SK-N-SH treated with all-trans-retinoic acid at 6 μM for 48 hours (cell line): ENCODE measurements at regions not wholly inside any gene's neighbourhood (a gene's known extent, or its start where the extent isn't known, plus 50 kb on each side); places are given as distances from the start of the nearest gene placed in this dataset.

Experiments
- ATAC-seq: fragments of 200-7000 bp; cut with Tn5 transposase; 3 replicates; pipeline ENCODE4 v1.9.1; 2020; ENCODE audit warnings: mild to moderate bottlenecking, moderate library complexity
- ARNTL ChIP-seq: fragments of 450-650 bp; formaldehyde crosslinking; IDR thresholded peaks from 2 replicates; pipeline ENCODE4 v1.5.0; 2020; ENCODE audit warnings: low read depth, mild to moderate bottlenecking, moderate library complexity, borderline replicate concordance
- BACH2 ChIP-seq: fragments of 250-450 bp; sonication (Bioruptor Pico); IDR thresholded peaks from 2 replicates; pipeline ENCODE4 v1.9.0; 2021; ENCODE audit warnings: mild to moderate bottlenecking, borderline replicate concordance
- CSDC2 ChIP-seq: fragments of 250-450 bp; sonication (Bioruptor Pico); IDR thresholded peaks from 2 replicates; pipeline ENCODE4 v1.5.0; 2020; ENCODE audit warnings: mild to moderate bottlenecking, moderate library complexity
- GLIS3 ChIP-seq: fragments of 250-450 bp; sonication (Bioruptor Pico); IDR thresholded peaks from 2 replicates; pipeline ENCODE4 v1.5.0; 2020; ENCODE audit warnings: mild to moderate bottlenecking, moderate library complexity
- ISL1 ChIP-seq: fragments of 250-450 bp; sonication (Bioruptor Pico); IDR thresholded peaks from 2 replicates; pipeline ENCODE4 v2.1.2; 2022; ENCODE audit warnings: mild to moderate bottlenecking, moderate library complexity
- OSR1 ChIP-seq: fragments of 250-450 bp; sonication (Bioruptor Pico); IDR thresholded peaks from 2 replicates; pipeline ENCODE4 v1.8.0; 2022; ENCODE audit warnings: moderate library complexity, mild to moderate bottlenecking, inconsistent platforms
- POU6F1 ChIP-seq: fragments of 250-450 bp; sonication (Bioruptor Pico); IDR thresholded peaks from 2 replicates; pipeline ENCODE4 v1.8.0; 2021; ENCODE audit warnings: low read depth, mild to moderate bottlenecking, moderate library complexity, borderline replicate concordance
- TCF4 ChIP-seq: fragments of 250-450 bp; sonication (Bioruptor Pico); IDR thresholded peaks from 2 replicates; pipeline ENCODE4 v1.8.0; 2021; ENCODE audit warnings: mild to moderate bottlenecking, moderate library complexity, borderline replicate concordance
- TOX ChIP-seq: fragments of 250-450 bp; sonication (Bioruptor Pico); IDR thresholded peaks from 2 replicates; pipeline ENCODE4 v1.8.0; 2021; ENCODE audit warnings: mild to moderate bottlenecking, moderate library complexity, borderline replicate concordance
- ZC3H10 ChIP-seq: fragments of 250-450 bp; sonication (Bioruptor Pico); IDR thresholded peaks from 2 replicates; pipeline ENCODE4 v1.5.1; 2021; ENCODE audit warnings: mild to moderate bottlenecking, moderate library complexity
- ZFP3 ChIP-seq: fragments of 250-450 bp; sonication (Bioruptor Pico); IDR thresholded peaks from 2 replicates; pipeline ENCODE4 v1.5.0; 2020; ENCODE audit warnings: mild to moderate bottlenecking, moderate library complexity
- ZNF565 ChIP-seq: fragments of 450-650 bp; formaldehyde crosslinking; conservative IDR thresholded peaks from 2 replicates; pipeline ENCODE4 v1.5.0; 2020; ENCODE audit warnings: low read depth, mild to moderate bottlenecking, moderate library complexity
- ZNF70 ChIP-seq: fragments of 450-650 bp; formaldehyde crosslinking; IDR thresholded peaks from 2 replicates; pipeline ENCODE4 v1.5.0; 2020; ENCODE audit warnings: mild to moderate bottlenecking, moderate library complexity
- ZNF8 ChIP-seq: fragments of 450-650 bp; formaldehyde crosslinking; IDR thresholded peaks from 2 replicates; pipeline ENCODE4 v1.5.0; 2020; ENCODE audit warnings: mild to moderate bottlenecking, moderate library complexity
- TF ChIP-seq, protein P1 (sequence below): fragments of 250-450 bp; sonication (Bioruptor Pico); IDR thresholded peaks from 2 replicates; pipeline ENCODE4 v1.5.1; 2020; ENCODE audit warnings: low read depth, mild to moderate bottlenecking, moderate library complexity
- TF ChIP-seq, protein P2 (sequence below): fragments of 250-450 bp; sonication (Bioruptor Pico); IDR thresholded peaks from 2 replicates; pipeline ENCODE4 v1.5.1; 2021; ENCODE audit warnings: mild to moderate bottlenecking, moderate library complexity

GRCh38 chr5:57817924-57818323, 335.3 kb upstream of the ACTBL2 start:
- ATAC-seq = no peak
- TF ChIP-seq GLIS3 (CRISPR knock-in tag) (no peak), ZNF70 (CRISPR knock-in tag) (no peak), POU6F1 (CRISPR knock-in tag) (no peak), TOX (CRISPR knock-in tag) (no peak), ZNF565 (CRISPR knock-in tag) (no peak), ZFP3 (CRISPR knock-in tag) (no peak), ARNTL (CRISPR knock-in tag) (no peak), ISL1 (no peak), BACH2 (CRISPR knock-in tag) (no peak), TCF4 (CRISPR knock-in tag) (no peak), ZNF8 (CRISPR knock-in tag) (no peak)
- TF ChIP-seq, protein P1, sequence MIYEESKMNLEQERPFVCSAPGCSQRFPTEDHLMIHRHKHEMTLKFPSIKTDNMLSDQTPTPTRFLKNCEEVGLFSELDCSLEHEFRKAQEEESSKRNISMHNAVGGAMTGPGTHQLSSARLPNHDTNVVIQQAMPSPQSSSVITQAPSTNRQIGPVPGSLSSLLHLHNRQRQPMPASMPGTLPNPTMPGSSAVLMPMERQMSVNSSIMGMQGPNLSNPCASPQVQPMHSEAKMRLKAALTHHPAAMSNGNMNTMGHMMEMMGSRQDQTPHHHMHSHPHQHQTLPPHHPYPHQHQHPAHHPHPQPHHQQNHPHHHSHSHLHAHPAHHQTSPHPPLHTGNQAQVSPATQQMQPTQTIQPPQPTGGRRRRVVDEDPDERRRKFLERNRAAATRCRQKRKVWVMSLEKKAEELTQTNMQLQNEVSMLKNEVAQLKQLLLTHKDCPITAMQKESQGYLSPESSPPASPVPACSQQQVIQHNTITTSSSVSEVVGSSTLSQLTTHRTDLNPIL = no peak

DNA sequence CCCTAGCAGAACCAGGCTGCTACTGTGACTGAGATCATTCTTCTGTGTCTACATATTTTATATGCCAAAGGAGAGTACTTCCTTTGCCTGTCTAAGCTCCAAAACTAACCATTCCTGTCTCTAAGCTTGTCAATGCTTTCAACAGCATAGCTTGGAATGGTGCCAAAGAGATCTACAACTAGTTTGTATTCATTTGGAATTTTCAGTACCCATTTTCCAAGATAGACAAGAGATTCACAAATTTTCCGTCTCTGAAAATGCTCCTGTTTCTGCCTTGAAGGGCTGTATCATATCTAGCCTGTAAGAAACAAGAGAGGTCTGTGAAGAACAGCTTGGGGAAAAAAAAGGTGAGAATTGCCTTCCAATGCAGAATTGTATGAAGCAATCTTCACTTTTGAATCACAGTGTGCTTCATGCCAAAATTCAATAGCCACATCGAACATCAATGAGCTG, 334.4 kb upstream of the ACTBL2 start:
- TF ChIP-seq ISL1 (peak; percentile 45), TOX (CRISPR knock-in tag) (no peak), OSR1 (CRISPR knock-in tag) (0 out of 2 replicates have a peak, but pooled peaks have one; percentile 66)
- TF ChIP-seq, protein P2, sequence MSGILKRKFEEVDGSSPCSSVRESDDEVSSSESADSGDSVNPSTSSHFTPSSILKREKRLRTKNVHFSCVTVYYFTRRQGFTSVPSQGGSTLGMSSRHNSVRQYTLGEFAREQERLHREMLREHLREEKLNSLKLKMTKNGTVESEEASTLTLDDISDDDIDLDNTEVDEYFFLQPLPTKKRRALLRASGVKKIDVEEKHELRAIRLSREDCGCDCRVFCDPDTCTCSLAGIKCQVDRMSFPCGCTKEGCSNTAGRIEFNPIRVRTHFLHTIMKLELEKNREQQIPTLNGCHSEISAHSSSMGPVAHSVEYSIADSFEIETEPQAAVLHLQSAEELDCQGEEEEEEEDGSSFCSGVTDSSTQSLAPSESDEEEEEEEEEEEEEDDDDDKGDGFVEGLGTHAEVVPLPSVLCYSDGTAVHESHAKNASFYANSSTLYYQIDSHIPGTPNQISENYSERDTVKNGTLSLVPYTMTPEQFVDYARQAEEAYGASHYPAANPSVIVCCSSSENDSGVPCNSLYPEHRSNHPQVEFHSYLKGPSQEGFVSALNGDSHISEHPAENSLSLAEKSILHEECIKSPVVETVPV (CRISPR knock-in tag) = no peak
- peak; percentile 66 for ATAC-seq

- TF ChIP-seq ISL1 (peak; percentile 78), ARNTL (CRISPR knock-in tag) (no peak), CSDC2 (CRISPR knock-in tag) (0 out of 2 replicates have a peak, but pooled peaks have one; percentile 40), ZC3H10 (CRISPR knock-in tag) (no peak), POU6F1 (CRISPR knock-in tag) (0 out of 2 replicates have a peak, but pooled peaks have one; percentile 37)
- ATAC-seq = peak; percentile 95
Observed at GRCh38 chr5:57816108-57816507, 333.5 kb upstream of the ACTBL2 start.

DNA sequence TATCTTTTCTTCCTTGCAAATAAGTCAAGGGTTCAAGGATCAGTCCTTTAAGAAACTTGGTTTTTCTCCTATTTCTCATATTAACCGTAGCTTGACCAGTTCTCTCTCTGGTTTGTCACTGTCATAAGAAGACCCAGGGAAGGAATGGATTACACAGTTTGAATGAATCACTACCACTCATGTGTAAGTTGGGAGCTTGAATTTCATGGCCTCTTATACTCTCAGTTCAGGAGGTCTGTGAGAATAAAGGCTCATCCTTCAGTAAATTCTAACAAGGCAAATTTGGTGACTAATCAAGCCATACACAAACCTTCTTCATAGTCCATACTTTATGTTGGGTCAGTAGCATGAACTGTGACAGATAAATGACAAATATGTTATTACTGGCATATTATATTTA, 323.1 kb upstream of the ACTBL2 start:
- no peak for TF ChIP-seq CSDC2 (CRISPR knock-in tag)
- no peak for ATAC-seq

DNA sequence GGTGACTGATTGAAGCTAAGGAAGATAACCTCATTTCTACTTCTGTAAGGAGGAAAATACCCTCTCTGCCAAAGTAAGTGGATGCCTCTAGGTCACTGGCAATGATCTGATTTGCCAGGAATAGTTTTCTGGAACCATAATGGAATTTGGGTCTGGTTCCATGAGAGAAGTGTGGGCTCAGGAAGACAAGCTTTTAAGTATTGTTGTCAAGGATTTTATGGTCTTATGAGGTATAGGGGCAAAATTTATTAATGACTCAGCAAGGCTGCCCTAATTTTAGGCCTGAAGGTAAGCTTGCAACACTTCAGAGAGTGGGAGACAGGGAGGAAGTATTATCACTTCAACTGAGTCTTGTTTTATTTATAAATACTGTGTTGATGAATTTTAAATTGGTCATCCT, 322.6 kb upstream of the ACTBL2 start:
- ATAC-seq = no peak
- no peak for TF ChIP-seq ZFP3 (CRISPR knock-in tag)
- TF ChIP-seq, all 23 proteins: peak for 0

DNA sequence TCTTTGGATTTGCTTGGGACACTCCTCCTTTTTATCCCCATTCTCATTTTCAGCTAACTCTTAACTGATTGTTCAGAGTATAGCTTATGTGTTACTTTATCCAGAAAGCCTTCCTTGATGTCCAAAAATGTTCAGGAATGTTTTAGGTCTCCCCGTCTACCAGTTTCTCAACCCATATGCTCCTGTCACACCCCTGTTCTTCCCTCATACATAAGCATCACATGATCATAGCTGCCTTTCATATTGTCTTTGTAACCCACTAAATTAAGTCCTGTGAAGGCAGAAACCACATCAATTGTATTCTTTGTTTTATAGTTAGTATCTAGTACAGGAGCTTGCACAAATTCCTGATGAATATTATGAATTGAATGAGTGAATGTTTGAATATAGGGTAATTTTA, 321.9 kb upstream of the ACTBL2 start:
- no peak for TF ChIP-seq ZFP3 (CRISPR knock-in tag)
- TF ChIP-seq, protein P1 = no peak
- TF ChIP-seq CSDC2 (CRISPR knock-in tag) = no peak
- TF ChIP-seq ZNF8 (CRISPR knock-in tag) = no peak
- TF ChIP-seq GLIS3 (CRISPR knock-in tag) = no peak
- TF ChIP-seq BACH2 (CRISPR knock-in tag) = no peak
- ATAC-seq = peak; percentile 26; the same call in 2 of the 3 replicates
